ENCODE measurements at regions not wholly inside any gene's neighbourhood (a gene's known extent, or its start where the extent isn't known, plus 50 kb on each side); places are given as distances from the start of the nearest gene placed in this dataset.
"Not testable (repeated sequence)": the region's sequence is repeated elsewhere in the genome, so short reads cannot be mapped to it uniquely, and the experiment has no call there.

DNA sequence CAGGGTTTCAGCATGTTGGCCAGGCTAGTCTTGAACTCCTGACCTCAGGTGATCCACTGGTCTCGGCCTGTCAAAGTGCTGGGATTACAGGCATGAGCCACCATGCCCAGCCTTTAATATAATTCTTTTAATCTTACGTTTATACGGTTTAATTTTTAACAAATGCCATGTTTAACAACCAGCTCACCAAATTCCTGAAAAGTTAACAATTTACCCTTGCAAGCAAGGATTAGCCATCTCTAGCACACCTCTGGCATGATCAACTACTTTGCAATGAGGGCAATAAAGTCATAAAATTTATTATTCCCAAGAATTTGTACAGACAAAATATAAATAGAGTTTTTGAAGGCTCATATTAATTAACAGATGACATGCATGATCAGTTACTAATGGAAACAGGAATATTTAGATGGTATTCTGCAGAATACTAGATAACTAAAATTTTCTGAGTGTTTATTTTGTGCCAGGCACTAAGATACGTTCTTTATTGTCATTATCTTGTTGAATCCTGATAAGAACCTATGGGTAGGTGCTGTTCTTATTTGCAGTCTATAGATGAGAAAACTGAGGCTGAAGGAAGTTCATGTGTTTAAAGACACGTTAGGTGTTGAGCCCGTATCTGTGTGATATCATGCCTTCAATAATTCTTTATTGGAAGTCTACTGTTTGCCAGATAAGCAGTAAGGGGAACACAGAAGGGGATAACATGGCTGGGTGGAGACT is 190.1 kb downstream of the CDCA7 start:
- in situ Hi-C loops (cut with HindIII; ENCODE audit: low sequenced_read_pairs) = no loop called here

GRCh38 chr2:173545364-173545763 is 190.7 kb downstream of the CDCA7 start:
- in situ Hi-C loops (cut with HindIII; ENCODE audit: low sequenced_read_pairs) = no loop called here

DNA sequence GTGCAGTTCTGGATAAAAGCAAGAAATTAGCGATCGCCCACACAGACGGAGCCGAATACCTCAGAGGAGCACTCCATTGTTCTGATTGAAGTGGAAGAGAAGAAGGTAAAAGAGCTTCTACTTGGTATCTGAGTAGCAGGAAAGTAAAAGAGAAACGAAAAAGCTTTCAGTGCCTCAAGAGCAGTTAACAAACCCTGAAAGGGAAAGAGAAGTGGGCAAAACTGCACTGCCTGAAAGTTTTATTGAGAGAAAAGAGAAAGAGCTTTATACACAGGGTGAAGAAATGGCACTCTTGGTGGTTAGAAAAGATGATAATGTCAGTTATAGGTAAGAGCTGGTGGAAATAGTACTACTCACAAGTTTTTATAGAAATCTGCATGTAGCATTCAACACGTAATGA is 192.8 kb downstream of the CDCA7 start:
- in situ Hi-C loops (cut with HindIII; ENCODE audit: low sequenced_read_pairs) = no loop called here

DNA sequence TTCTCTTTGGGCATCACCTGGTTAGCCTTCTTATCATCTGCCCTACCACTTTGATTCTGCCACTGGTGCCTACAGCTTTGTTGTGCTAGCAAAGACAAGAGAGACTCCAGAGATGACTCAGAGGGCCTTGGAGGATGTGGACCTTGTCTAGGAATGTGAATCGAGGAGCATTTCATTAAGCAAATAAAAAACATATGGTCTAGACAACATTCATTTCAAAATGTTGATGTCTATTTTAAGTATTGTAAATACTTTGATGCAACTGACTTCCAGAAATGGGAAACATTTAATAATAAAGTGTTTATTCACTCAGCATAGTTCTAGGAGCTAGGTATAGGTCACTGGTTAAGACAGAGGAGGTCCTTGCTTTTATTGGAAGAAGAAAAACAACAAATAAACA is 195.5 kb downstream of the CDCA7 start:
- in situ Hi-C loops (cut with HindIII; ENCODE audit: low sequenced_read_pairs) = loop anchor here (10.0 kb wide), 1 partner anchor 75 kb away; no protein-coding TSS in a partner anchor

DNA sequence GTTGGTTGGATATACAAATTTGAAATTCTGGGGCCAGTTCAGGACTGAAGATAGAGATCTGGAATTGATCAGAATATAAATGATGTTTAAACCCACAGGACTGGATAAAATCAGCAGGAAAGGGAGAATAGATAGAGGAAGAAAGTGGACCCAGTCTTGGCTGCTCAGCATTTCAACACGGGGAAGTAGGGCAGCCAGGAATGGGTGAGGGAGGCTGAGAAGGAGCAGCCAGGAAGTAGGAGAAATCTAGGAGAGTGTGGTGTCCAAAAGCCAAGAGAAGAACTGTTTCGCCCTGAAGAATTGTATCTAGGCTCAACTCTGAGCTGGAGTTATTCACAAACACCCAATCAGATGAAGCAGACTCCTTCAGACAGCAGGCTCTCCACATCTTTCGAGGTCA is 197.9 kb downstream of the CDCA7 start:
- in situ Hi-C loops (cut with HindIII; ENCODE audit: low sequenced_read_pairs) = loop anchor here (10.0 kb wide), 1 partner anchor 78 kb away; no protein-coding TSS in a partner anchor

DNA sequence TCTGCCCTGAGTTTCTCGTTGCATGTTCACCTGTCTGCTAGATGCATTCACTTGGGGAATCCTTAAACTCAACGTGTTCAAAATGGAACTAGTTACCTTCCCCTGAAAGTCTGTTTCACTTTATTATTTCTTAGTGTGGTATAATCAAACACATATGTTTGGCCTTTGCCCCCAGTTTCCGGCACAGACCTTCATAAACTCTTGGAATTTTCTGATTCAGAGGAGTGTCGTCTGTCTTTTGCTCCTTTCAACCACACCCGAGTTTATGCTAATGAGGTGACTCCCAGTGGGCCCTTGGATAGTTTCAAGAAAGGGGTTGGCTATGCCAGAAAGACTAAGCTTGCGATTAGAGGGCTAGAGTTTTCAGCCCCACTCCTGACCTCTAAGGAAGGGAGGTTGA is 198.9 kb downstream of the CDCA7 start:
- in situ Hi-C loops (cut with HindIII; ENCODE audit: low sequenced_read_pairs) = loop anchor here (10.0 kb wide), 1 partner anchor 79 kb away; no protein-coding TSS in a partner anchor

GRCh38 chr2:173555833-173556232 is 201.2 kb downstream of the CDCA7 start:
- in situ Hi-C loops (cut with HindIII; ENCODE audit: low sequenced_read_pairs) = loop anchor here (10.0 kb wide), 1 partner anchor 81 kb away; no protein-coding TSS in a partner anchor

- in situ Hi-C loops (cut with HindIII; ENCODE audit: low sequenced_read_pairs) = loop anchor here (10.0 kb wide), 1 partner anchor 82 kb away; no protein-coding TSS in a partner anchor
Observed at GRCh38 chr2:173556816-173557215, 202.1 kb downstream of the CDCA7 start.

DNA sequence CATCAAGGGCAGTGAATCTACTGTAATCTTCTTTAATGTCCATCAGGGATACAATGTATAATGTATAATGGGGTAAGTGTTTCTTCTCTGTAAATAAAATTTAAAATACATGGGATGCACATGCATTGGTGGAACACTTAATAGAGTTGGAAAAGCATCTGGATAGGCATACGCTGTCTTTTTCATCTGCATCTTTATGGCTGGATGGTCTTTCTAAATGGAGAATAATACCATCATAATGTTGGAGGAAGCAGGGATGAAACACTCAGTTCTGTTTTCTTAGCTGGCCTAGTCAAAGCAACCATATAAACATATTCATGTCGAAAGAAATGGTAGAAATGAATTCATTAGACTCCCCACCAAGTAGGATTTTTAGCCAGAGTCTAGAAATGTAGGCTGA is 202.8 kb downstream of the CDCA7 start:
- in situ Hi-C loops (cut with HindIII; ENCODE audit: low sequenced_read_pairs) = loop anchor here (10.0 kb wide), 1 partner anchor 83 kb away; no protein-coding TSS in a partner anchor

DNA sequence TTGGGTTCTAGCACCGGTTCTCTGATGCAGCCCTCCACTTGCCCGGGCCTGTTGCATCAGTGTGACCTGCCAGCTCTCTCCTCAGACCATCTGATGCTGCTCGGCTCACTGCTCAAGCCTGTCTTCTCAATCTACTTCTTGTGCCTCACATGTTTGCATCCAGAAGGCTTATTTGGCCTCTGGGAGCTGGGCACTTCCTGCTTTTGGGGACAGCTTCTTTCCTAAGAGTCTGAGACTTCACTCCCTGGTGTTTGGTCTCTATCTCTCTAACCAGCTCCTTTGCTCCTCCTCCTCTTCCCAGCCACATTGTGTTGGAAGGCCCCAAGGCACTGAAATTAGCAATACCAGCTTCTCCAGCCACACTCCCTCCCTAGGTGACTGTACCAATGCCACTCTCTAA is 212.8 kb downstream of the CDCA7 start:
- in situ Hi-C loops (cut with HindIII; ENCODE audit: low sequenced_read_pairs) = no loop called here

DNA sequence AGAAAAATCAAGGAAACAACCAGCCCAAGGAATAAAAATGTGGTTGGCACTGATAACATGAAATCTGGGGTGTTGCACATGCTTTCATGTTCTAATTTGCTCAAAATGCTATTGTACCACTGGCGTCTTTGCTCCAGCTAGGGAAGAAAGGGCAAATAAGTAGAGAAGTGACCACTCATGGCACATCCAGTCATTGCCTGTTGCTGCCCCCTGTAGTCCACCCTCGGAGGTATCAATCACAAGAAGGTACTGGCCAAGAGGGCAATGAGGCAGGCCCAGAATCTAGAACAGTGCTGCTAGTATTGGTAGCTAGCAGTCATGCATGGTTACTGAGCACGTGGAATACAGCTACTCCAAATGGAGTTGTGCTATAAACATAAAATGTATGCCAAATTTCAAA is 213.4 kb downstream of the CDCA7 start:
- in situ Hi-C loops (cut with HindIII; ENCODE audit: low sequenced_read_pairs) = no loop called here

DNA sequence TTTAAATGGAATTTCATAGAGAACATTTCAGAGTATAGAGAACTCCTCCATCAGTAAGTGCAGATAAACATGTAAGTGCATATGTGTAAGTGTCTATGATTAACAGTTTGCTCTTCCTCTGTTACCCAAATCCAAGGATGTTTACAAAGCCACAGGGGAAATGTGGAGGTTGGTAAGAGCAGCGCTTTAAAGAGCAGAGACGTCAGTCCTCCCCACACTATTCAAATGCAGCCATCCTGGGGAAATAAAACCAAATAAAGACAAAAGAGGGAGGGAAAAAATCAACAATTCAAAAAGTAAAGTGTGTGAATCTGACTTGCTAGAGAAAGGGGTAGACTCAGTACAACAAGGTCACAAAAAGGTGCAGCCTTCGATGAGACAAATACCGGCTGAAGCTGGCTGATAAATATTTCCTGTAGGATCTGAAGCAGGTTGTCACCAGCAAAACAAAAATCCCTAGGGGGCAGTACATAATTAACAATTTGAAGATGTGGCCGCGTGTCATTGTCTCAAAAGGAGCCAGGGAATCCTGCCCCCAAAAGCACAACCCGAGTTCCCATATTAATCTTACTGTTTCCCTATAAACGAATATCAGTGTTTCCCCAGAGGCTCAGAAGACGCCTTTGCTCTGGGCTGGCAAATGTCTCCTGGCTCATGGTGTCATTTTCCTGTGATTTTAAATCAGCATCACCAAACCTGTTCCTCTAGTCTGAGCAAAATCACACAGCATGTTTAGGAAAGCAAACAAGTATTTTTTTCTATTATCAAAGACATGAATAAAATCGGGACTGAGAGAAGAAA is 216.5 kb downstream of the CDCA7 start:
- in situ Hi-C loops (cut with HindIII; ENCODE audit: low sequenced_read_pairs) = no loop called here

- in situ Hi-C loops (cut with HindIII; ENCODE audit: low sequenced_read_pairs) = no loop called here
Observed at GRCh38 chr2:173571887-173572680, 217.4 kb downstream of the CDCA7 start.

GRCh38 chr2:173572848-173573247 is 218.2 kb downstream of the CDCA7 start:
- in situ Hi-C loops (cut with HindIII; ENCODE audit: low sequenced_read_pairs) = no loop called here

GRCh38 chr2:173573782-173574181 is 219.1 kb downstream of the CDCA7 start:
- in situ Hi-C loops (cut with HindIII; ENCODE audit: low sequenced_read_pairs) = not testable (repeated sequence)

GRCh38 chr2:173574324-173575112 is 219.8 kb downstream of the CDCA7 start:
- in situ Hi-C loops (cut with HindIII; ENCODE audit: low sequenced_read_pairs) = loop anchor here (25.0 kb wide), 1 partner anchor 463 kb away; no protein-coding TSS in a partner anchor

DNA sequence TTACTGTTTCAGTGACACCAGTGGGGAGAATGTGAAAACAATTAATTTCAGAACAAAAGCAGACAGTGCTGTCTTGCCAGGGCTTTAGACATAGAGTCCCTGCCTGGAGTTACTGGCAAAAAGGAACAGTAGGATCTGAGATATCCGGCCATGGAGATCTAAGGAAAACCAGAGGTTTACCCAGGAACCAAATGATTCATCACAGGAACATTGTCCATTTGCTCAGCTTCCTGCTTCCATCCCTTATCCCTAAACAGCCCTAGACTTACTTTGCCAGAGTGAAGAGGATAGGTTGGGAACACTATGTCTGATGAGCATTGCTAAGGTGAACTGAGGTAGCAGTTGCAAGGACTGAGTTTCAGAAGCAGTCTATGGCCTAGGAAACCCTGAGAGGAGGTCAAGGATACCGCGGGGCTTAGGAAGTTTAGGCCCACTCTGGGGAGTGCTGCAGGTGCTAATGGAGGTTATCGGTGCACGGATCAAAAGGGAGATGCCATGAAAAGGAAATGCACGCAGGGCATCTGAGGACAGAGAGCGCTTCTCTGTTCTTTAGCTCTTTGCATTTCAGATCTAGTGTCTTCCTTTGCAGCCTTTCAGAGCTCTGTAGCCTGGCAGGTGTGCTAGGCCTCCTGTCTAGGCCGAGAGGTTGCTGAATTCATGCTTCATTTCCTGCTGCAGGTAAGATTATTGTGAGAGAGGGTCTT is 223.9 kb downstream of the CDCA7 start:
- in situ Hi-C loops (cut with HindIII; ENCODE audit: low sequenced_read_pairs) = loop anchor here (25.0 kb wide), 1 partner anchor 459 kb away; no protein-coding TSS in a partner anchor

DNA sequence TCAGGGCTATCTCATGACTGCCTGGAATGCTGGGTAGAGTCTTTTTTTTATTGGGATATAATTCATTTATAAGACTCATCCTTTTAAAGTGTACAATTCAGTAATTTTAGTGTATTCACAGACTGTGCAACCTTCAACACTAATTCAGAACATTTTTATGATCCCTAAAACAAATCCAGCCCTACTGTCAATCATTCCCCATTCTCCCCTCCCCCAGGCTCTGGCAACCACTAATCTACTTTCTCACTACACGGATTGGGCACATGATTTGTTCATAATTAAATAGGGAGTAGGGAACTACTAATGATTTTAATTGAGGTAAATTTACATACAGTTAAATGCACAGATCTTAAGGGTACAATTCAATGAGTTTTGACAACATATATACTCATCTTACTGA is 225.7 kb downstream of the CDCA7 start:
- in situ Hi-C loops (cut with HindIII; ENCODE audit: low sequenced_read_pairs) = loop anchor here (25.0 kb wide), 1 partner anchor 457 kb away; no protein-coding TSS in a partner anchor

- in situ Hi-C loops (cut with HindIII; ENCODE audit: low sequenced_read_pairs) = loop anchor here (25.0 kb wide), 1 partner anchor 456 kb away; no protein-coding TSS in a partner anchor
Observed at GRCh38 chr2:173580956-173581355, 226.3 kb downstream of the CDCA7 start.

All from endothelial cell of hepatic sinusoid (primary cell).